ENCODE measurements at regions not wholly inside any gene's neighbourhood (a gene's known extent, or its start where the extent isn't known, plus 50 kb on each side); places are given as distances from the start of the nearest gene placed in this dataset.

DNA sequence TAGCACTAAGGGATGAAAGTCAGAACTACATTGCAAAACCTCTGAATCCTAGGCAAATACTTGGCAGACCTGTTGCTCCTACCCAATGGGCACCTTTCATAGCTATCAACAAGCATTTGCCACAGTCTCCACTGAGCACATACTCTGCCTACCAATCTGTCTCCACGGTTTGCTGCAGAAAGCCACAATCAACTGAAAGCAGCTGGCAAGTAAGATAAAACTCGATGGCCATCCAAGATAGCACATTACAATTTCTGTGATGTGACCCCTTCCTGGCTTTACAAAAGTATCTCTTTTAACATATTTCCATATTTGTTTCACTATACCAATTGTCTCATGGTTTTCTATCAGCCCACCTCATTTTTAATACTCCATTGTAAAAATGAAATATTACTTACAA is 1060.5 kb upstream of the INTU start:
- TF ChIP-seq GATA3 (IDR thresholded peaks at IDR 0.05; ENCODE audit: low read depth, low read length) (no peak), GATA2 (IDR thresholded peaks at IDR 0.05; ENCODE audit: low read depth, low read length) (no peak)

Measured in SH-SY5Y (cell line).